ENCODE measurements at regions not wholly inside any gene's neighbourhood (a gene's known extent, or its start where the extent isn't known, plus 50 kb on each side); places are given as distances from the start of the nearest gene placed in this dataset.

- DNase-seq (ENCODE audit: low read depth in 2 of 2): no peak
Measured at GRCh38 chr12:90029317-90029716, 320.7 kb upstream of the ATP2B1 start.

DNA sequence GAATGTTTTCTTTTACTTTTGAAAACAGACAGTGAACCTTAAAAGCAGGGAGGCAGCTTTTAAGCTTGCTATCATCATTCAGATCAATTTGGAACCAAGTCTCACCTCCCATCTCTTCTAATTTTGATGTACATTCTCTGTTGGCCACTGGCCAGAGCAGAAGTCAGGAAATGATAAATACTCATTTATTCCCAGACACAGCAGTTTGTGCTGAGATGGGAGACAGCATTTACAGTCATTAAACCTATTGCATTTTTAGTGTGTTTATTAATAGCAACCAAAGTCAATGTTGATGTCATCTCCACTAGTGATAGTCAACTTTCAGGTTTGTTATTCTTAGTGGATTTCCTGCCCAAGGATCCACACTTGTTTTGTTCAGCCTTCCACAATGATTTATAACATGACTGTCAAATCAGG is 320.0 kb upstream of the ATP2B1 start:
- no peak for DNase-seq (ENCODE audit: low read depth in 2 of 2)

DNA sequence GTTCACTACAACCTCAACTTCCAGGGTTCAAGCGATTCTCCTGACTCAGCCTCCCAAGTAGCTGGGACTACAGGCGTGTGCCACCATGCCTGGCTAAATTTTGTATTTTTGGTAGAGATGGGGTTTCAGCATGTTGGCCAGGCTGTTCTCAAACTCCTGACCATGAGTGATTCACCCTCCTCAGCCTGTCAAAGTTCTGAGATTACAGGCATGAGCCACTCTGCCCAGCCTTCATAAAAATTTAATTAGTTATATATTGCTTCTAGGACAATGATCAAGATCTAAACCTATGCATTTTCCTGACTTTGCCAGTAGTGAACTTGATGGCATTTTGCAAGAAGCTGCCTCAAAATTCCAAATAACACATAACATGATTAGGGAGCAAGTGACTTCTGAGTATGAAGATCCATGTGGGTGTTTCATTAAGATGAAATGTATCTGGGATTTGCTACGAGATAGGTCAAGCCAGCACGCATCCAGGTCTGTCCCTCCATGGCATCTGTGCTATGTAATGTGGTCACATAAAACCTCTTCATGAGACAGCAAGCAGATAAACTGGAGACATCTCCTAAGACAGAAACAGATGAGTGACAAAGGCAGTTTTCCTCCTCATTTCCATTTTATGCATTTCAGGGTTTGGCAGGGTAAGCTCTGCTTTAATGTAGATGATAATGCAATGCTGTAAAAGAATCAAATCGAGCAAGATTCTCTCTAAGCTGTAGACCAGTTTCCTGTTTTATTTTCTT is 319.4 kb upstream of the ATP2B1 start:
- DNase-seq (ENCODE audit: low read depth in 2 of 2): no peak

GRCh38 chr12:90027041-90027440 is 318.4 kb upstream of the ATP2B1 start:
- no peak for DNase-seq (ENCODE audit: low read depth in 2 of 2)

DNA sequence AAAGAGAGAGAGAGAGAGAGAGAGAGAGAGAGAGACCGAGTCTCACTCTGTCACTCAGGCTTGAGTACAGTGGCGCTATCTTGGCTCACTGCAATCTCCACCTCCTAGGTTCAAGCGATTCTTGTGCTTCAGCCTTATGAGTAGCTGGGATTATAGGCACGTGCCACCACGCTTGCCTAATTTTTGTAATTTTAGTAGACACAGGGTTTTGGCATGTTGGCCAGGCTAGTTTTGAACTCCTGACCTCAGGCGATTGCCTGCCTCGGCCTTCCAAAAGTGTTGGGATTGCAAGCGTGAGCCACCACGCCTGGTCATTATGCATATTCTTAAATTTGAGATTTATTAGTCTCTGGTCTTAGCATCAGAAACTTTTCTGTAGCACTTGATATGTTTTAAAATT is 317.9 kb upstream of the ATP2B1 start:
- DNase-seq (ENCODE audit: low read depth in 2 of 2): no peak

DNA sequence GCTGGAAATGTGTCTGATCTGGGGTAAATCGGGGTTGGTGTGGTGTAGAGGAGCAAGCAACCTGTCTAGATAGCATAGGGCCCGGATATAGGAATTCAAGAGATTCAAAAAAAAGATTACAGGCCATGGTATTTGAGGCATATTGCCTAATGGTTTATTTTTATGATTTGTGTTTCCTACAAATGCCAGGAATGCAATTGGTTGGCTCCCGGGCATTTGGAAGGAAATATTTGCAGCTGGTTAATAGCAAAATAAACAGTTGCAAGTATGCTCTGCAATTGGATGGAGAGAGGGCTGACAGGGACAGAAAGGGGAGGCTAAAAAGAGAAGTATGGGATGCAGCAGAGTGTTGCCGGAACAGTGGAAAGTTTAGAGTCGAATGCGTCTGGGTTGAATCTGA is 315.6 kb upstream of the ATP2B1 start:
- no peak for DNase-seq (ENCODE audit: low read depth in 2 of 2)

GRCh38 chr12:90023207-90023900 is 314.7 kb upstream of the ATP2B1 start:
- DNase-seq (ENCODE audit: low read depth in 2 of 2): no peak

DNA sequence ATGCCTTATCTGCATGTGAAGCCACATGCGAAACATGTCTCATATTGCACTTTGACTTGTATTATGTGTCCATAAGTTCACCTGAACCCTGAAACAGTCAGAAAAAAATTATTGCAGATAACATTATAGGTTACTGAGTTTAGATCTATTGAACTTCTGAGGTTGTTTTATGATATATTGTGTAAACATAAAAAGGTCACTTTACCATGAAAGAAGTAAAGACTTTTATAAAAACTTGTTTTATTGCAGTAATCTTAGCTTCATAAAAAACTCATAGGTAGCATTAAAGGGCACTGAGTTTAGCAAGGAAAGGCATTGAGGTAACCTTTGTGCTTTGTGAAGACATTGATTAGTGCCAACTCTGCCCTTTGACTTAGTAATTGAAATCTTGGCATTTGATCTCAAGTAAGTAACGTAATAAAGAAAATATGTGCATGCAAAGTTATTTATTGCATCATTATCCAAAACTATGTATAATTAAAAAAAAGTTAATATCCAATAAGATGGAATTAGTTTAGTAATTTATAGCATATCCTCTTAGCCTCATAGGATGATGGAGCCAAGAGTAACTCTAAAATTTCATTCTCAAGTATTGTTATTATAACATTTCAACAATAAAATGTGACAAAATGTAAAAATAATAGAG is 313.3 kb upstream of the ATP2B1 start:
- DNase-seq (ENCODE audit: low read depth in 2 of 2): no peak

GRCh38 chr12:90020881-90021280 is 312.2 kb upstream of the ATP2B1 start:
- DNase-seq (ENCODE audit: low read depth in 2 of 2): no peak

DNA sequence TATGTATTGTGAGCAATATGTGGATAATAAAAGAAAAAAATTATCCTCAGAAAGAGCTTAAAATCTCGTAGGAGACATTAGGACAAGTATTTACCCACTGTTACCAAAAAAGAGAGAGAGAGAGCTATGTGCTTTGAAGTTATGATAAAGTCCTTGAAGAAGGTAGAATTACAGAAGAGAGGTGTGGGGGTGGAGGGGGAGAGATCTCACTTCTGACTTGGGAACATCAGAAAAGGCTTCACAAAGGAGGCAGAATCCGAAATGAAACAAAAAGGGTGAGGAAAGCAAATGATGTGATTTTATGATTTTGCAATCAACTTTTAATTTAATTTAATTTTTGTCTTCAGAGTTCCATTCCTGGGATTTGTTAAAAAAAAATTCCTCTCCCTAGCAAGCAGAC is 311.8 kb upstream of the ATP2B1 start:
- no peak for DNase-seq (ENCODE audit: low read depth in 2 of 2)

DNA sequence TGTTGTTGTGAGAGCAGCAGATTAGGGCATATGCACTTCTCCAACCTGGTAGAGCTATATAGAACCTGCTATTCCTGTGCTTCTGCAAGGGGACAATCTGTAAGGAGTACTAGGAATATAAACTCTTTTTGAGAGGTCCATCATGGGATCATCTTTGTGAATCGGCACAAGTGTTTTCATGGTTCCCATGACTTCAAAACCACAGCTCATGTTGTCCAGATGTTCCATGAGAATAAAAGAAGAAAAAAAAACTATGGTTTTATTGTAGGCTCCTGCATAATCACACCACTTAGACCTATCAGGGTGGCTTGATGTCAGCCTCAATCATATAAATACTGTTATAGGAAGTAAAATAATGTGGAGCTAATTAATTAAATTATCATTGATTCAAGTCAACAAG is 311.4 kb upstream of the ATP2B1 start:
- no peak for DNase-seq (ENCODE audit: low read depth in 2 of 2)

GRCh38 chr12:90017316-90017715 is 308.7 kb upstream of the ATP2B1 start:
- no peak for DNase-seq (ENCODE audit: low read depth in 2 of 2)

GRCh38 chr12:90015228-90015627 is 306.6 kb upstream of the ATP2B1 start:
- DNase-seq (ENCODE audit: low read depth in 2 of 2): no peak

DNA sequence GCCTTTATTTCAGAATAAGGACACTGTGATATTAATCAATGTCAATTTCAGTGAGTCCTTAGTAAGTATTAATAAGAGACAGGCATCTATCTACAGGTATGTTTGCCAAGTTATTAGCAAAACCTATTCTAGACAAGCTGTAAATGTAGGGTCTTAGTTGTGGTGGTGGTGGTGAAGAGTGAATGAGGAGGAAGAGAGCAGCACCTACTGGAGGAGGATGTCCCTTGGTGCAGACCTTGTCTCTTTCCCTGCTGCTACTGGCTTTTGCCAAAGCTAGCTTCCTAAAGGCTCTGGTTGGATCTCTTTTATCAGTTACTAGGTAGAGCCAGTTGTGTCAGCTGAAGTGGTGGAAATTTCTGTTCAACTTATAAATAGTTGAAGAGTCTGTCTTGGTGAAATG is 304.8 kb upstream of the ATP2B1 start:
- no peak for DNase-seq (ENCODE audit: low read depth in 2 of 2)

DNA sequence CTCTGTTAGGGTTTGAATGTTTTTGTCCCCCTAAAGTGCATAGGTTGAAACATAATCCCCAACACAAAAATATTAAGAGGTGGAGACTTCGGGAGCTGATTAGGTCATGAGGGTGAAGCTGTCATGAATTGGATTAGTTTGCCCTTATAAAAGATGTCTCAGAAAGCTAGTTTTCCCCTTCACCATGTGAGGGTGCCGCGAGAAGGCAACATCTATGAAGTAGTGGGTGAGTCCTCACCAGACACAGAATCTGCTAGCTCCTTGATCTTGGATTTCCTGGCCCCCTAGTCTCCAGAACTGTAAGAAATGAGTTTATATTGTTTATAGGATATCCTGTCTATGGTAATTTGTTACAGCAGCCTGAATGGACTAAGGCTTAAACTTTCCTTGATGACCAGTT is 301.5 kb upstream of the ATP2B1 start:
- no peak for DNase-seq (ENCODE audit: low read depth in 2 of 2)

DNA sequence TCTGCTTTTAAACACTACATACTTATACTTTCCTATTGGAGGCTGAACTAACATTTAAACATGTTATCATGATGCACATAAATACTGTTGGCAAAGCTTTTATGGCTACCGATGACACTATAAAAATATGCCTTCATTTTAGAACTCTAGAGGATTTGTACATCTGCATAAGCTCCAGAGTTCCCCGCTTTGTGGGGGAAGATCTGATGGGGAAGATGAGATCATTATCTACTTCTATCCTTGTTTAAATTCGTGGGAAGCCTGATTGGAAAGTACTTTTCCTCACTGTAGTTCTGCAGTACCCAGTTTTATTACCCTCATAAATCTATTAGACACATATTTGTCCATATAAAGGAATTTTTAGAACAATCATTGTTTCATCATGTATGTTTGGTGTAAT is 299.6 kb upstream of the ATP2B1 start:
- no peak for DNase-seq (ENCODE audit: low read depth in 2 of 2)

DNA sequence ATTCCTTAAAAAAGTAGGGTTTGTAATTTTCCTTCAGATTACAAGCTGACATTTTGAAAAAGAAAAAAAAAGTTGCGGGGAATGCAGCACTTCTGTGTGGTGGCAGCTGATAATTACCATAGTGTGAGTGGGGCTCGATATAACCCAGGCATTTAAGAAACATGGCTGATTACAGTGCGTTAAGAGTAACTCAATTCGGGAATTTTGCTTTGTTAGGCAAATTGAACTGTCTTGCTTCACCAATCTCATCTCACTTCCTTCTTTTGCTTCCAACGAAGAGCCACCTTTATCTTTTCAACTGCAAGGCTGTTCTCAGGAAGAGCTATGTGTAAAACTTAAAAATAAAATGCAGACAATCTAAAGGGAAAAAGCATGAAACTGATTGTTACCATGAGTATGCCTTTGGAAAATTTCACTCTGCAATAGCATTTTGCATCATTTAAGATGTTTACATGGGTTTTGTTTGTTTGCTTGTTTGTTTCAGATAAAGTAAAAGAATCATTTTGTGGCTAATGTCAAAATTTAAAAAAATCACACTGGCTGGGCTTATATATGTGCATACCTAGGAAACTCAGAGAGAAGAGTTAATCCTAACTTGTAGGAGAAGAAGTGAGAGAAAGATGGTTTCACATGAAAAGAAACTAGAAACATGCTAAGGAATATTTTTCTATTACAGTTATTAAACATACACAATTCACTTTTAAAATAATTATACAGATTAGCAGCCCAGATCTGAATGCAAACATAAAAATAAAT is 295.9 kb upstream of the ATP2B1 start:
- no peak for DNase-seq (ENCODE audit: low read depth in 2 of 2)

- no peak for DNase-seq (ENCODE audit: low read depth in 2 of 2)
Measured at GRCh38 chr12:90003688-90004087, 295.1 kb upstream of the ATP2B1 start.

DNA sequence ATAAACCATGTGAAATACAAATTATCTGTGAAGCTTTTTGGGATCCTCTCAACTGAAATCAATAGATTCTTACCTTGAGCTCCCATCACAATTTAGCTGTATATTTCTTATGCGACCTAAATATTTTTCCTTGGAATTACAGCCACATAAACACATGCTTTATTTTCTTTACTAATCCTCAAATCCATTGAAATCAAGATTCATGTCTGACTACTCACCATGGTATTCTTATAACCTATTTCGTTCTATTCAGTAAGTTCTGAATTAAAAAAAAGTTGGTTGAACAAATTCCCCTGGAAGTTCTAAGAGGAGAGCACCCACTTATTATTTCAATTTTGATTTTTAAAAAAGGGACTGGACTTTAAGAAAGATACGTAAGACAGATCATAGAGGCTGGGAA is 292.1 kb upstream of the ATP2B1 start:
- no peak for DNase-seq (ENCODE audit: low read depth in 2 of 2)

GRCh38 chr12:89999699-90000505 is 291.3 kb upstream of the ATP2B1 start:
- DNase-seq (ENCODE audit: low read depth in 2 of 2): no peak

DNA sequence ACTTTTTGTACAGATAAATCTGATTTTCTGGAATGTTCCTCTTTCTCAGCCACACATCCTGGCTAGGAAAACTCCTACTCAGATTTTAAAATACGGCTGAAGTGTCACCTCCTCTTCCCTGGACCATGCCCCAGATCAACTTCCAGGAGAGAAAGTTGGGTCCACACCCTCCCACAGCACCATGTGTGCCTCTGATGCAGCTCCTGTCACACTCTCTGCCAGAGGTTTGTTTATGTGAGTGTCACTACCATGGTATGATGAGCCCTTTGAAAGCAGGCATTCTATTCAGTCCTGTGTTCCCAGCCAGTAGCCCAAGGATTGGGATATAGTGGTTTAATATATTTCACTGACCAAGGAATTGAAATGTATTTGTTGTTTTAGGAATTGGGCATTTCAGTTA is 287.2 kb upstream of the ATP2B1 start:
- DNase-seq (ENCODE audit: low read depth in 2 of 2): no peak

DNA sequence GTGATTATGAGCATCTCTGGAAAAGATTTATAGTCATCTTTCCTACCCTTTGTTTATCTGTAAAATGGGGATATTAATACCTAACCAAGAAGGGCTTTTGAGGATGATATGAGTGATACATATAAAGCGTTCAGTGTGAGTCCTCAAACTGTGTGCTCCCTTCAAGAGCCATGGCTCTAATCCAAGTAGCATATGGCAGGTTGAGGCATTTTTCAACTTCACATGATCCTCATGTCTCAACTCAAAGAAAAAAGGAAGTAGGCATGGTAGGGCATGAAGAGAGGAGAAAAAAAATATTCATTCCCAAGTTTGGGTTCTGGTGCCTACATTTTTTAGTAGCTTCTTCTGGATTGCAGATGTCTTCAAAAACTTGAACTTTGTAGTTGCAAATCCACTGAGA is 286.3 kb upstream of the ATP2B1 start:
- no peak for DNase-seq (ENCODE audit: low read depth in 2 of 2)

Measured in stimulated activated CD8-positive, alpha-beta memory T cell treated with anti-CD3 and anti-CD28 coated beads, Interleukin-15, amount 100 ng/mL, for 4 hours (primary cell).